NCI-H345 treated with DMSO at 0.1 percent for 48 hours (cell line): ENCODE measurements at regions not wholly inside any gene's neighbourhood (a gene's known extent, or its start where the extent isn't known, plus 50 kb on each side); places are given as distances from the start of the nearest gene placed in this dataset.

Experiments used
- DNase-seq: peaks from one replicate; lab custom pipeline; 2025; ENCODE audit not compliant: unreplicated experiment; lab: John Stamatoyannopoulos, UW

- no peak for DNase-seq
Observed at GRCh38 chr5:61777292-61777691, 445.2 kb downstream of the ZSWIM6 start.

DNA sequence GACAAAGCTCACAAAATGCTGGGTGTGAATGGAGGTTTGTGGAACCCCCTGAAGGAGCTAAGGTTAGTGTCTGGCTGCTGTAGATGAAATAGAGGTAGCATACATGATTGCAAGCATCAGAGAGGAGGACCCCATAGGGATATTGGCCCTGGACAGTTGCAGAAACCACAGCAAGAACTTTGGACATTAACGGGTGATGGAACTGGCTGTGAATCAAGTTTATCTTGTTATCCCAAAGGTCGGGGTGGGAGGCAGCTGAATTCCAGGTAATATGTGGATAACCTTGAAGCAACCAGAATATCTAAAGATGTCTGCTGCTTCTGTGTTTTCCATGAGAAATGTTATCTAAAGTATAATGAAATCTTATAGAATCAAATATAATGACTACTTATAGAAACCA lies 447.7 kb downstream of the ZSWIM6 start:
- no peak for DNase-seq

DNA sequence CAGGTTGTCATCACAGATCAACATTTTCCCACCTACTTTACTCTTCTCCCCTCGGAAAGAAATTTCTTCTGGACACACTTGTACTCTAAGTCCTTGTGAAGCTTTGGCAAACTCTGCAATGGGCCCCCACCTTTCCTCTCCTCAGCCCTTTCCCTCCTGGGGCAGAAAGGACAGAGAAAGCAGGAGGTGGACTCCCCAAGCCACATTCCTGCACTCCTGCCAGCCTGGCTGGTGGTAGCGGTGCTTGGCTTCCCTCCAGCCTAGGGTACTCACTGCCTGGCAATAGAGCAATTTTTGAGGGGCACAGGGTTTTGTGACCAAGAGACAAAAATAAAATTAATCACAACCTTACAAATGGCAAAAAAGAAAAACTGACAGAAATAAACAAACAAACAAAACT lies 451.4 kb downstream of the ZSWIM6 start:
- no peak for DNase-seq

- DNase-seq, result no peak
Observed at GRCh38 chr5:61784341-61784740, 452.3 kb downstream of the ZSWIM6 start.

DNA sequence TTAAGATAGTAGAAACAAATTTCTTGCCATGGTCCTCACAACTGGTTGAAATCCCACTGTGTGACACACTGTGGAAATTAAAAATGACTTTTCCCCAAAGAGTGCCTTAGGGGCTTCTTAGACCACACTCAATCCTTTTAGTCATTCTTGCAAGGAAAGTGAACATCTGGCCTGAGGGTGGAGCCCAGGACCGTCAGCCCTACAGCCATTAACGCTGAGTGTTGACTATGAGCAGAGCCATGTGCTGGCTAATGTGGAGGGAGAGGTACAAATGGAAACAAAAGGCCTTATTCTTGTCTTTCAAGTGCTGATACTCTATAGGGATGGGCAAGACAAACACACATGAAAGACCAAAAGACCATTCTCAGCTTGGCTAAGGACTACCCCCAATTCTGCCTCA lies 456.5 kb downstream of the ZSWIM6 start:
- no peak for DNase-seq

DNA sequence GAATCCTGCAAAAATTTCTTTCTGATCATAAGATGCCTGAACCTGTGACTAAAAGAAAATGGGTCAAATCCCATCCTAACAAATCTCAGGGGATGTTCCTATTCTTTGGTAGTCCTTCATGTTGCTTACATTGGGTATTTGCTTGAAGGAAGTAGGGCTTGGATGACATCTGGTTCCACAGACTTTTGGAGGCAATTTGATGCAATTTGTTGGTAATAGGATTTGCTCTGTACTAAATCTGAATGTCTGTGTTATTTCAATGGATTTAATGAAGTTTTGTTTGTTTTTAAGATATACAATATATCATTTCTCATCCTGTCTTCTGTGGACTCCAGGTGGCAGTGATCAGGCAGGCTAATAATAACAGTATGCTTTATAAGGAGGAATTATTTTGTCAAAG lies 457.9 kb downstream of the ZSWIM6 start:
- no peak for DNase-seq

- no peak for DNase-seq
Observed at GRCh38 chr5:61790678-61791077, 458.6 kb downstream of the ZSWIM6 start.

DNA sequence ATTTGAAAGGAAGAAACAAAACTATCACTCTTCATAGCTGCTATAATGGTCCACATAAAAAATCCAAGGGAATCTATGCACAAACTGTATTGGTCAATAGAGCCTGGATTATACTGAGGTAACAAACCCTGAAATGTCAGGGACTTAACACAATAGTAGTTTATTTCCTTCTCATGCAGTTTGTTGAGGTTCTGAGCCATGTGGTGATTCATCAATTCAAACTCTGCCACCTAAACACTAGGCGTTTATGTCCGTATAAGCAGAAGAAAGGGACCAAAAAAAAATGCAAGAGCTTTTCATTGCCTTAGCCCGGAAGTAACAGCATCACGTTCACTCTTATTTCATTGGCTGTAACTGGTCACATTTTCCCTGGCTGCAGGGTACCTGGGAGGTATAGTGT lies 464.7 kb downstream of the ZSWIM6 start:
- DNase-seq, result no peak

- no peak for DNase-seq
Observed at GRCh38 chr5:61800450-61800849, 468.4 kb downstream of the ZSWIM6 start.

- DNase-seq, result no peak
Observed at GRCh38 chr5:61801174-61801573, 469.1 kb downstream of the ZSWIM6 start.

DNA sequence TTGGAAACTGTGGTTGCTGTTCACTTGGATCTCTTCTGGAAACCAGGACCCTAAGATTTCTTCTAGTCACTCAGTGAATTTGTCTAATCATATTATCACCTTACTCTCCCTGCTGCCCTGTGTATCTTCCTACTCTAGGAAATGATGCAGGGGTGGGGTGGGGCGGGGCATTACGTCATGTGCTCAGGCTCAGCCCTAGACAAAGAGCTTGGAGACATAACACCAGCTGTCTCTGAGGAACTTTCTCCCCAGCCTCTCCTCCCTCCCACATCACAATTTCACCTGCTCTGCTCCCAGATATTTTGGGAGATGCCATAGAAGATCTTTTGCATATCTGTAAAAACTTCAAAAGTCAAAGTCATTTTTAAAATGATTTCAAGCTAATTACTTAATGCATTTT lies 470.4 kb downstream of the ZSWIM6 start:
- no peak for DNase-seq

DNA sequence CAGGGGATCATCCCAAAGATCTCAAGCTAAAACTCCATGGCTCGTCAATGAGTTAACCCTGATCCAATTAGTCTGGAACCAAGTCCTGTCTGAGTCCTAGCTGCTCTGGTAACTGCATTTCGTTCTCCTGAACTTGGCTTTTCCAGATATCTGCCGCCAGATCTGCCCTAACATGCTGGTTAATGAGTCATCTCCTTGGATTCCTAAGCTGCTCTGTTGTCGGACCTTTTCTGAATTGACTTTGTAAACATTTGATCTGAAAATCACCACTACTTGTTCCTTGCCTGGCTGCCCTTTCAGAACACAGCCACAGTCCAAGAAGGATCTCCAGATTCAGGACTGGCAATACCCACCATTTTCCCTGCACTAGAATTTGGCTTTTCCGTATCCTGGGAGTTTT lies 473.0 kb downstream of the ZSWIM6 start:
- no peak for DNase-seq

- no peak for DNase-seq
Observed at GRCh38 chr5:61806491-61807020, 474.5 kb downstream of the ZSWIM6 start.

DNA sequence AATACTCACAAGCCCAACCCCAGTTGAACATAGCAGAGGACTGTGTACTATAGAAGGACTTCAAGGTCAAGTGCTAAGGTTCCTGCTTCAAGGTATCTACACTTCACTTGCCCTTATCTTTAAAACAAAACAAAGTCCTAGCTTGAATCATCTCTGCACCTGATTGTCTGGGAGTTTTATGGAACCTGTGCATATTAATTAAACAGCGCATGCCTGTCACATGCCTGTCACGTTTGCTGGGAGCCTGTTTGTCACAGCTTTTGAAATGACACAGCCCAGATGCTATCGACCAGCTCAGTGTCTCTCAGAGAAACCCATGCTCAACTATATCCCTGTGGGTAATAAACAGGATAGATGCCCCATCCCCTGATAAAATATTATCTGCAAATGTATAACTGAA lies 476.0 kb downstream of the ZSWIM6 start:
- DNase-seq, result no peak

DNA sequence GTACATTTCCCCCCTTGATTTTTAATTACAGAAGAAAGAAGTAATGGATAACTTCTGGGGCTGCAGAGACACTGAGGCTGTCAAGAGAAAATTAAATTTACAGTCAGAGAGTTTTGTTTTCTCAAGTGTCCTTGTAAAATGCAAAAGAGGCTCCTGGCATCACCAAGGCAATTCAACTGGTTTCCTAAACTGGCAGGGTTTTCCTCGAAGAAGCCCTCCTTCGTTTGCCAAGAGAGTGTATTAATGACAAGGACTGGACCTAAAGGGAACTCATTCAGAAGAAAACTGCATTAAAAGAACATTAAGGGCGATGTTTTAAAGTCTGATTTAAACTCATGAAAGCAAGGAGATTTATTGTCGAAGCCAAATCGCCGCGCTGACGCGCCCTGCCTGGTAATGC lies 476.9 kb downstream of the ZSWIM6 start:
- no peak for DNase-seq

DNA sequence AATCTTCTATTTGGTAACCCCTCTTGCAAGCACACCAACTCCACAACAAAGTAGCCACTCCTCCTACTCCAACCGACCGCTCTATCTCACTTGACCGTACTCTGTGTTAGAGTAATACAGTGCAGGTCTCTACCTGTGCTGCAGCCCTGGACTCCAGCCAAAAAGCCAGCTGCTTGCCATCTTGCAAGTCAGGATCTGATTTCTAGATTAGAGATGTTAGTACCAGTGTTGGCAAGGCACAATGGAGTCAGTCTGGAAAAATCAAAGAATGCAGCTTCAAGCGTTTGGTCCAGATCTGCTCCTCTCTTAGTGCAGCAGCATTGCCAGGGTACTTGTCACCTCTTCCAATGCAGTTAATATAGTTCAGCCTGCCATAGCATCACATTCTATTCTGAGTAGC lies 477.6 kb downstream of the ZSWIM6 start:
- DNase-seq, result peak; percentile 69

DNA sequence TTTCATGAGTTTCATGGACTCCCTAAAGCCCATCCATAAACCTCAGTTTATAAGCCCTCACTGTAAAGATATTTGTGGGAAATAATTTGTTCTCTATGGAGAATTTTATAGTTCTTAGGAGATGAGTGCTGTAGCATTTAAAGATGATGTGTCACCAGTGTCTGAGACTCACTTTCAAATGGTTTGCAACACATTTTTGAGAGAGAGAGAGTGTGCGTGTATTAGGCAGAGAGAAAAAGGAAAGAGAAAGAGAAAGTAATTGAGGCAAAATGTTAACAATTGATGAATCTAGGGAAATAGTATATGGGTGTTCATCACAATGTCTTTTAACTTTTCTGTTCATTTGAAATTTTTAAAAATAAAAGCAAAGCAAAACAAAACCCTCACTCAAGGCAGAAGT lies 479.0 kb downstream of the ZSWIM6 start:
- no peak for DNase-seq

DNA sequence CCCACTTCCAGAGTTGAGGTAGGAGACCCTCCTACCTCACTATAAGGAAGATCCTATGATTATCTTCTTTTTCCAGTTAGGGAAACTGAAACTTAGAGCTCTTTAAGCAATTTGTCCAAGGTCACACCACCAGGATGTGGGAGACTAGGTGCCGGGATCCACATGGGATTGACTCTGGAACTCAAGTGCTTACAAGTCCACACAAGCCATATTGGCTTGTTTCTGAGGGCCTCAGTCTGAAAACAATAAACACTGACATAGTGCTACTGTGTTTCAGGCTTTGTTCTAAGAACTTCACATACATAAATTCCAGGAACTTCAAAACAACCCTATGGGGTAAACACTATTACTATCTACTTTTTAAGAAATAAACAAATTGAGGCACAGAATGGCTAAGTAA lies 481.3 kb downstream of the ZSWIM6 start:
- no peak for DNase-seq

DNA sequence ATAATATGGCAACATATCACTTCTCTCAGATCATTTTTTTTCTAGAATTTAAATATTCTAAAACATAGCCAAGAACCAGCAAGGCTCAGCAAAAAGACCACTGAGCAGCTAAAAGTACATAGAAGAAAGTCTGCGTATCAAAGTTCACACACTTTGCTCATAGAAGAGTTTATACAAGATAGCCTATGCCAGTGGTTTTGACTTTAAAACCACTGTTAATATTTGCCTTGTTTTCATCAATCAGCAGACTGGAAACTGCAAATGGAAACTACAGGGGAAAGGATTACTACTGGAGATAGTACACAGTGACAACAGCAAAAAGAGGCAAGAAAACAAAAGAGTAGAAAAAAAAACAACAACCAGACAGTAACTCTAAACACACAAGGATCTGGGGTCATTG lies 483.3 kb downstream of the ZSWIM6 start:
- no peak for DNase-seq

DNA sequence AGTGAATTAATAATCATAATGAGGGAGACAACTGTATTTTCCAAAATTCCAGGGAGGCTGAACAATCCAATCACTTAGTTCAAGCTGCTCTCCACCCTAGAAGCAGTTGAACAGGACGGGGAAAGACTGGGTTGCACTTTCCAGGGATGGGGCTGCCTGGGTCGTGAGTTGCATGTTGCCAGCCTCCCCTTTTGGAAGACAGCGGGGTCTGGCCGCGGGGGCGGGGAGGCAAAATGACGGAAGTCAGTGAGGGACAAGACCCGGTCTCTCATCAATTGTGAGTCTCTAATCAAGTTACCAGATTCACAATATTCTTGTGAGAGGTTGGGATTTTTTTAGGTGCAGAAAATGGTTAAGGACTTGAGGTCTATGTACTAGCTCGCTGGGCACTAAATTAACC lies 484.1 kb downstream of the ZSWIM6 start:
- DNase-seq, result no peak

- no peak for DNase-seq
Observed at GRCh38 chr5:61816585-61817450, 484.8 kb downstream of the ZSWIM6 start.

GRCh38 chr5:61817472-61818326 lies 485.6 kb downstream of the ZSWIM6 start:
- no peak for DNase-seq
